GM18909 (cell line): ENCODE measurements at regions not wholly inside any gene's neighbourhood (a gene's known extent, or its start where the extent isn't known, plus 50 kb on each side); places are given as distances from the start of the nearest gene placed in this dataset.

ENCODE experiments used
- ATAC-seq: cut with Tn5 transposase; IDR thresholded peaks from one replicate; pipeline ENCODE4 v1.9.1; 2021; ENCODE audit warnings: mild to moderate bottlenecking; ENCODE audit not compliant: unreplicated experiment, poor library complexity

DNA sequence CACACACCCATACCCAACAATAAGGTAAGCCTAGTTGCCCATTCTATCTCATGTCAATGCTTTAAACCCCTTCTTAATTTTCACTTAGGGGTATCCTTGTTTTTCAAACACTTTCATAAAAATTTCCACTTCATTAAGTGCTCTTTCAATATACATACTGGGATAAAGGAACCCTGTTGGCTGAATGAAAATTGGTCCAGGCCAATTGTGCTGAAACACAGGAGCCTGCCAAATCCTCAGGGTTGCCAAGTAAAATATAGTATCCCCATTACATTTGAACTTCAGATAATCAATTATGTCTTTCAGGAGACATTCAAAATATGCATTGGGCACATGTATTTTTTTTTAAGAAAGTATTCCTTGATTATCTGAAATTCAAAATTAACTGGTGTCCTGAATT is 1131.1 kb downstream of the SLITRK1 start:
- ATAC-seq = no peak

DNA sequence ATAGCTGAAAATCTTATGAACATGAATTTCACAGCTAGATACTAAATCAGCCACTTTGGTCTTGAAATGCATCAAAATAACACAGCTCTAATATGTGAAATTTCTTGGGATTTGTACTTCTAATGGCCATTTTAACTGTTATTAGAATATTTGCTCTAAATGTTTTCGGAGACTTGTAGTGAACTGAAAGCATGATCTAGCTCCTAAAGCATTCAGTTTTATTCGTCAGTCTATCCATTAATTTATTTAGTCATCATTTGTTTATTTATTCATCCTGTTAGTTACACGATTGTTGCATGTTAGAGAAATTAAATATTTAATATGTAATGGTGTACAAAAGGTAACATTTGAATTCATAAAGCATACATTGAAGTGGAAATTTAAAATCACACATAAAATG is 1132.7 kb downstream of the SLITRK1 start:
- ATAC-seq = no peak

DNA sequence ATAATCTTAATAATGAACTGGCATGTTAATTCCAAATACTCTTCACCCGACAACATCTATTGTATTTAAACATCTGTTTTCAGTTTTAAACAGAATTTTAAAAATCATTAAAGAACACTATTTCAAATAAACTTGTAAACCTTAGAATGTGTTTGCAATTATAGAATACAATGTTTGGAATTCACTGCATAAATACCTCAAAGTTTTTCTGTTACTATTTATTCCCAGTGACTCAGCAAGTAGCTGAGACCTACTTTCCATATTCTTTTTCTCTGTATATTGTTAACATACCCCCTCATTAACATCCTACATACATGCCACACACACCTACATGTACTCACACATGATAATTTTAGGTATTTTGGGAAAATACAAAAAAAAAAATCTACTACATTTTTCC is 1134.3 kb downstream of the SLITRK1 start:
- no peak for ATAC-seq

DNA sequence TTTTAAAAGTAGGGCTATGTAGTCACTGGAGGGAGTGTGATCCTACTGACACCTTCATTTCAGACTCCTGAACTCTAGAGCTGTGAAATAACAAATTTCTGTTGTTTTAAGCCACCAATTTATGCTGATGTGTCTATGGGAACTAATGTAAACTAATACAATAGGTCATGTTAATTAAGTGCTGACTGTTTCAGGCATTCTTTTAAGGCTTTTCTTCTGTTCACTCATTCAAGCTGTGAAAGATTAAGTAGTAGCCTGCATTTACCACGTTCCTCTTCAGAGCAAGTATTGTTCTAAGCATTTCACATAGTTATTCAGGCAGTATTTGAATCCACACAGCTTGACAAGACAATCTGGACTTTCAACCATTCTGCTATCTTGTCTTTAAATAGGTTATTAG is 1135.0 kb downstream of the SLITRK1 start:
- ATAC-seq = no peak

DNA sequence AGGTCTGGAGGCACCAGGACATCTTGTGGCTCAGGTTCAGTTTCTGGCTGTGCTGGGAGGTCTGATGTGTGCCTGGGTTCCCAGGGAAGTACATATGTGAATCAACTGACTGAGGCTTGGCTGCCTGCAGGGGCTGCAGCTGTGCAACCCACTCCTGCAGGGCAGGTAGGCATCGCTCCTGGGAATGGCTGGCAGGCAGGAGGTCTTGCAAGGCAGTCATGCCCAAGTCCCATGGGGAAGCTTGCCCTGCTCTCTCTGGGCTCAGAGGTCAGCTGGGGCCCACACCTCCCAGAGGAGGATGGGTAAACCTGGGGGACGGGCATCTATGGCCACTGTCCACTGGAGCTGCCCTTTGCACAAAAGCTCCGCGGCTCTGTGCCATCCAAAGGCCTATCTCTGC is 1141.8 kb downstream of the SLITRK1 start:
- no peak for ATAC-seq

DNA sequence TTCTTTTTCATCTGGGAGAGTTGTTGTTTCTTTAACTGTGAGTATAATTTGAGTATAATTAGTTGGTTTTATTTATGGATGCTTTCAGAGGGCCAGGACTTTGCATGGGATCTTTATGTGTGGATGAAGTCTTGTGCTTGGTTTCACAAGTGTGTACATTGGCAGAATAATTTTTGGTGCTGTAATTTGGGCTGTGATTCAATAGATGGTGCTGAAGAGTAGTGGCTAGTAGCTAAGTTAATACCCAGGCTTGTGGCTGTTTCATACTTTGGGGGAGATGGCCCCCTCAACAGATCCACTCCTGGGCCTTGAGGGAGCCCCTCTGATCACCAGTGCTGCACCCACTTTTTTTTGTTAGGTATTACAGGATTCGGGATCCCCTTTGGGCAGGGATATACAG is 1142.4 kb downstream of the SLITRK1 start:
- ATAC-seq = no peak

DNA sequence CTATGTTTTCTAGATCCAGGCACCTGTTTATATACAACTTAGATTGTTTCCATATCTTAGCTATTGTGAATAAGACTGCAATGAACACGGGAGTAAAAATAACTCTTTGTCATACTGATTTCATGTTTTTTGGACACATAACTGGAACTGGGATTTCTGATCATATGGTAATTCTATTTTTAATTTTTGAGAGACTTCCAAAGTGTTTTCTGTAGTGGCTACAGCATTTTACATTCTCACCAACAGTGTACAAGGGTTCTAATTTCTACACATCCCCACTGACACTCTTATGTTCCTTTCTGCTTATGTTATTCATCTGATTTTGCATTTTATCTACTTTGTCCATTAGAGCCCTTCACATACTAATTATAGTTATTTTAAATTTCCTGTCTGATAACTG is 1152.9 kb downstream of the SLITRK1 start:
- ATAC-seq = no peak

DNA sequence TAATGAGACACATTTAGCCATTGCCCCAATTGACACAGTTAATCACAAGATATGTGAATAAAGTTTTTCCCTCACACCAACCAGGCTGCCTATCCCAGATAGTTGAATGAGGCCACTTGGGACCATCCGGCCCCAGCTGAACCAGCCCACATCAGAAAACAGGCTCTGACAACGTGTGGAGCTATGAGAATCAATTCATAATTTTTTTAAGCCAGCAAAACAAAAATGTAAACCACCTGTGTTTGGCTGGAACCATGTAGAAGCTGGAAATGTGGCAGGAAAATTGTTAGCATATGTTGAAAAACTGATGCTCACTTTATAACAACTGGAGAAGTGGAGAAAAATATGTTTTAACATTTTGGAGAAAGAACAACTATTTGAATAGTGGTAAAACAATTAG is 1161.3 kb downstream of the SLITRK1 start:
- ATAC-seq = no peak

DNA sequence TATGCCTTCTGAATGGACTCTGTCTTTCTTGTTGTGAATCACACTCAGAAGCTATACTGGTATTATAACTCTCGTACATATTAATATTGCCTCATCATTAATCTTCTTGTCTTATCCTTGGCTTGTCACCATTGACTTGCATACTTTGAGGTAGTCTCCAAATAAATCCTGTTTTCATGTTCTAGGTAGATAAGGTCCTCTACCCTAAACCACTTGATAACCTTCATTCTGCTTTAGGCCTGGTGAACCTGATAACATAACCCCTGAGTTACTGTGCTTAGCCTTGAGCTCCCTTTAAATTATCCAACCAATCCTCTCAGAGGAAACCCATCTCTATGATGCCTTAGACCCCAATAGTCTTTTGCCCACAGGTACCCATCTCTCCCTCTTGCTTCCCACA is 1162.3 kb downstream of the SLITRK1 start:
- ATAC-seq = no peak

DNA sequence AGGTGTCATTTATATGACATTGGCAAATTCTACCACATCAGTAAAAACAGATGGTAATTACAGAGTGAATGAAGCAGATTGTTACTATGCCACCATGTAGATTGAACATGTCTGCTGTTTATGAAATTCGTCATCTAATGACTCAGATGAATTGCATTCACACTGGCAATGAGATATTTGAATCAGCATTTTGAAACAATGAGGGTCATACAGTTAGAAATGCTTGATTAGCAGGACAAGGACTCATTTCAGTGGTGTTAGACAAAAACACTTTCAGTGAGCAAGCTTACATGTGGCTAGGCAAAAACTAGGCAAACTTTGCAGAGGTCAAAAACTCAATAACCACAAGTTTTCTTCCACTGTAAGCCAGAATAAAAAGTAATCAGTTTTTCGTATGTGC is 1165.0 kb downstream of the SLITRK1 start:
- no peak for ATAC-seq

DNA sequence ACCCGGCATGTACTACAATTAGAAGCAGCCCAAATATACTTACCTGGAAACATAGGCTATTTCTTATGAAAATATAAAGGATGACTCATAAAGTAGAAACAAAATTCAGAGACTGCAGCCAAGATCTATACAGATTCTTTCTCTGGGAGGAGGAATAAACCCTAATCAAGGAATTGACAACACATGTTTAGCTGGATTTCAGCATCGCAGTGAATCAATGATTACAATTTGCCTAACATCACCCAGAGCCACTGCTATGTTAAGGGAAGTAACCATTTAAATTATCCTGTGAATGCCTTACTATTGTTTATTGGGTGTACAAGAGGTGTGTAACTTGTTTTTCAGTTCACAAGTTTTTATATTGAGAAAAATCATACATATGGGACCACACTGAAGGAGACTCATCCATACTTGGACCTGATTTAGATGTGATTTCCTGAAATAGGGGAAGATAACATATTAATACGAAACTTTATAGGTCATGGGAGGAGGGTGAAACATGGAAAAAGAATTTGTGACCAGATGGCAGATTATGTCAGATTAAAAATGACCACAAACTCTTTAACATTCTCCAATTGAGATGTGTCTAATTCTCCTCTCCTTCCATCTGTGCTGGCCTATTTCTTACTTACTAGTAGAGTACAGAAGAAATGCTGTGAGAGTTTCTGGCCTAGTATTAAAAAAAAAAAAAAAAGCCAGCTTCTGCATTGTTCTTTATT is 1168.4 kb downstream of the SLITRK1 start:
- no peak for ATAC-seq

DNA sequence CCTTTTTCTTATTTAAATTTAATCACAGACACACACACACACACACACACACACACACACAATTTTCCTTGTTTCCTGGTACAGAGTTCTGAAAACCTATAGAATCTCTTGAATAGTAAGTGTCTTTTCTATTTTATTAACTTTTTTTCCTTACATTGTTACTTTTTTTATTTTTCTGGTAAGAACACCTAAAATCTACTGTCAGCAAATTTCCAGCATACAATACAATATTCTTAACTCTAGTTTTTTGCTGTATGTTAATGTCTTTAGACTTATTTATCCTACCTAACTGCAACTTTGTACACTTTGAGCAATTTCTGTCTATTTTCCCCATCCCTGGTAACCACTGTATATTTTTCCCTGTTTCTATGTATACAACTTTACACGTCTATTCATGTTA is 1179.8 kb downstream of the SLITRK1 start:
- ATAC-seq = no peak

DNA sequence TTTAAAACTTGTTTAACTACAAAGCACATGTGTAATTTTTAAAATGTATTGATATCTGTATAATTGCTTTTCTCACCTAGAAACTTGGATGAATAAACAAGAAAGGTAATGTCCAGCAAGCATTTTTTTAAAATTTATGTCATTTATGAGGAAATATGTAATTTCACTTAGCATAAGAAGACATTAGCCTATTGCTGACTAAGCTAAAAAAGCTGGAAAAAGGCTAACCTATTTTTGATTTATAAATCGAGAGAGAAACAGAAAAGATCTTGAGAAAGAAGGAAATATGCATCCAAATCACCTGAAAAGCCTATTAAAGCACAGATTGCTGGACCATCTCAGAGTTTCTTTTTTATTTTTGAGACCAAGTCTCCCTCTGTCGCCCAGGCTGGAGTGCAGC is 1181.3 kb downstream of the SLITRK1 start:
- no peak for ATAC-seq

DNA sequence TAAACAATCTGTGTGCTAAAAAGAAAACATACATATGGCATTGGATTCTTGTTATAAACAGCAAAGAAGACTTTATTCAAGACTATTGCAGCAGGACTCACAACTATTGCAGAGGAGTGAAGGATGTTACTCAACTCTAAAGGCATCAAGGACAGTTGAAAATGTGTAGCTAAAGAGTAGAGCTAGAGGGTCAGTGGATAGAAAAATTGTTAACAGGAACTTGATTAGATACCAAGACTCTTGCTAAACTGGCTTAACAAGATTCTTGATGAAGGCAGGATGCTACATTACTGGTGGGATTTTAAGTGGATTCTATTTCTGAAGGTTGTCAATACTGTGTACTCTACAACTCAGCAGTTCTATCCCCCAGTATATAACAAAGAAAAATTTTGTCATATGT is 1183.3 kb downstream of the SLITRK1 start:
- ATAC-seq = no peak

DNA sequence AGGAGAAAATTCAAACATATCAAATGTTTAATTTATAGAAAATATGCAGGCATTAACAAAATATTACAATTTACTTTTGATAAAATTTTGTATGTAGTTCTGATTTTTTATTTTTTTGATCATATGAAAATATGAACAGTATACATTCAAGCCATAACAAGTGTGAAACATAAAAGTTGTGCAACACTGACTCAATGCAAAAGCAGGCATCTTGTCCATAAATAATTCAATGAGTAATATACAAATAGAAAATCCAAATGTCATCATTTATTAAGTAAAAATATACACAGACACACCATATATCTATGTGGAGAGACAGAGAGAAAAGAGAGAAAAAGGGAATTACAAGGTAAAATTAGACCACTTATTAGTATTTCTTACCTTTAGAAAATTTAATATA is 1183.9 kb downstream of the SLITRK1 start:
- ATAC-seq = no peak

DNA sequence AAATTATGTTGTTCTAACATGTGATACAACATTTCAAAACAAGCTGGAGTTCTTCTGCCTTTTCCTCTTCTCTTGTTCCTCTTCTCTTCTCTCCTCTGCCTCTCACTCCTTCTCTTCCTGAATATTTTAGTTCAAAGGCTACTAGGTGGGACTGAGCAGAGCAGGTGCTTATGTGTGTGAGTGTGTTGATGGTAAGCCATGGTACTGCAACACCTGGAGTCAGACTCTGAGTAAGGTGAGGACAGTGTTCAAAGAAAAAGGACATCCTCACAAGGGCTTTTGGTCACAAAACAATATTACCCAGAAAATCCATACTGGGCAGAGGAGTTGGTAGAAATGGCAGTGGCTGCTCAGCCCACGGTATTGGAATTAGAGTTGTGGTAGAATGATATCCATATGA is 1188.7 kb downstream of the SLITRK1 start:
- no peak for ATAC-seq

DNA sequence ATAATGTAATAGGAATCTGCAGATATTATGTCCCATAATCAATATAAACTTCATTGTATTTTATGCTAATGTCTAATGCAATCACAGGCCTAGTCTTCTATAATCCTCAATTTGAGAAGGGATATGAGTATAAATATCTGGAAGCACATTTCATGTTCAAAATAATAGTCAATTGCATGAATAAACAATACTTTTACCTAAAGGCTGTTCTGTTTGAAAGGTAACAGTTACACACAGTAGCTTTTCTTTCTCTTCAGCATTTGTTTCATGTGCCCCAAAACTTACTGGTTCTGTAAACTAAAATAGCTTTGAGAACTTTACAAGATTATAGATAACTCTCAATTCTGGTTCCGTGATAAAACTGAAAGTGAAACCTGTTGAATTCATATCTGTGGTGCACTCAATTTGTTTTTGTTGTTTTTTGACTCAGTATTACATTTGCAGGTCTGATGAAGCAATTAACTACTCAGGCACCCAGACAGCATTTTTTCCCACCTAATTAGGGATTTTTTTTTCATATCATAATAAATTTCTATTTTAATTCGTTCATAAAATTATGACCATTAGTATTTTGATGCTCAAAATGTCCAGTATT is 1193.8 kb downstream of the SLITRK1 start:
- ATAC-seq = peak; percentile 75

DNA sequence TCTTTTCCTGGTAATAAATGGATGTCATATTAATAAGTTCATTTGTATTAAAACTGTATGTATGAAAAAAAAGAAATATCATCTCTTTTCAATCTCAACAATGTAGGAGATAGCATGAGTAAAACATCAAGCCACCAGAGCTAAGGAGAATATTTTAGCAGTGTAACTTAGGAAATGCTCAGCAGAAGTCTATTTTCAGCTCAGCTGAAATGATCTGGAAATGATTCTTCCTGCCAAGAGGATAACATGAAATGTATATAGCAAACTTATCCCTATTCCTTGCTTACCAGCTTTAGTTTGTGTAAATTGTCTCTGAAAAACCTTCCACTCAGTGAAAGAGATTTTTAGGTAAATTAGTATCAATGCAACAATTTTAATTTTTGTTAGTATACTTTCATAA is 1194.4 kb downstream of the SLITRK1 start:
- ATAC-seq = peak; percentile 9

DNA sequence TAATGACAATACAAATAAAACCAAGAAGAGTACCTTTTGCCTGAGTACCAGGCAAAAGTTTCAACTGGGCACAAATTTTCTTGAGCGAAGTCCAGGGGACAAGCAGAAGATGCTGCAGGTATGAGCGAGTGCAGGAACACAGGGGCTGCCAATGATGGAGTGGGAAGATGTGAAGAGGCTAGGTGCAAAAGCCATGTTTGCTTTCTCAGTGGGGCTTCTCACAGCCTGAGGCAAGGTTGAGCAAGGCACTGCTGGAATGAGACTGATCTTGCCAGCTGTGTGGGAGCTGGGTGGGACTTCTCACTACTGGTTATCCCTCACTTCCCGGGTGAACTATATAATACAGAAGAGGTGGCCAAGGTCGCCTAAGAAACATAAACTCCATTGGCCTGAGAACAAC is 1200.7 kb downstream of the SLITRK1 start:
- ATAC-seq = no peak

DNA sequence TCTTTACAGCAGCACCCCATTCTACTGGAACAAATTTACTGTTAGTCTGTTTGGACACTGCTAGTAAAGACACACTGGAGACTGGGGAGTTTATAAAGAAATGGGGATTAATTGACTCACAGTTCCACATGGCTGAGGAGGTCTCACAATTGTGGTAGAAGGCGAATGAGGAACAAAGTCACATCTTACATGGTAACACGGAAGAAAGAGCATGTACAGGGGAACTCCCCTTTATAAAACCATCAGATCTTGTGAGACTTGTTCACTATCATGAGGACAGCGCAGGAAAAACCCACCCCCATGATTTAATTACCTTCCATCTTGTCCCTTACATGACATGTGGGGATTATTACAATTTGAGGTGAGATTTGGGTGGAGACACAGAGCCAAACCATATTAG is 1204.2 kb downstream of the SLITRK1 start:
- ATAC-seq = no peak

DNA sequence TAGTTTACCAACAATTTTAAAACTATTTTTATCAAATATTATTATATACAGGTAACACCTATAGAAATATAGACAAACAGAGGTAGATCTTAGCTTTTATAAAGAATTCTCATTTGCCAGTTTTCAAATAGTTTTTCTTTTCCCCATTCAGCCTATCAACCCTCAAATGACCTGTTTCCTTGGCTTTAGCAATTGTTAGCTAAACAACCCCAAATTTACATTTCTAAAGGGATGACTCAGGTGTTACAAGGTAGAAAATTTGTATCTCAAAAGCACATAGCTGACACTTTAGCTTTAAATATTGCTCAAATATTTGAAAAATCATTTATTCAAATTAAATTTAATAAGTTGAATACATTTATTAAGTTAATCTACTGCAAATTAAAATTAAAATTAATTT is 1207.2 kb downstream of the SLITRK1 start:
- no peak for ATAC-seq

DNA sequence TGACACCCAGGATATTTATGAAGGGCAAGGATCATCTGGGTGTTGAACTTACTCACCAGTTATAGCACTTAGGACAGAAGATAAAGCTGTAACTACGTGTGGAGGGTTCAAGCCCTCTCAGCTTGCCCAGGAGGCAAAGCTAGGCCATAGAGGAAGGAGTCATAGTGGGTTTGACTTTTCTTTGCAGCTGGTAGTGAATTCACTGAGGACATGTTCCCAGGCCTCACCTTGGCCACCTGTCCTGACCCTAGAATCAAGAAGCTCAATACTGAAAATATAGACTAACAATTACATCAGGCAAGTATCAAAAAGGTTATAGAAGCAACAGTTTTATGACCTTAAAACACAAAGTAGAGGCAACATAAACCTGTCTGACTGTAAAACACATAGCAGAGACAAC is 1207.7 kb downstream of the SLITRK1 start:
- no peak for ATAC-seq
